VCaP (cell line): ENCODE measurements at regions not wholly inside any gene's neighbourhood (a gene's known extent, or its start where the extent isn't known, plus 50 kb on each side); places are given as distances from the start of the nearest gene placed in this dataset.

Experiments used
- H3K27ac ChIP-seq: fragments of 450-650 bp; 2 replicates; pipeline ENCODE4 v1.5.1; 2017
- TF ChIP-seq, protein P1 (sequence below): fragments of 450-650 bp; conservative IDR thresholded peaks from 2 replicates; pipeline ENCODE4 v1.5.1; 2017; ENCODE audit warnings: mild to moderate bottlenecking, moderate library complexity

GRCh38 chr6:147826698-147827097 lies 318.2 kb downstream of the SAMD5 start:
- H3K27ac ChIP-seq: no peak overlapping the region
- TF ChIP-seq, protein P1, sequence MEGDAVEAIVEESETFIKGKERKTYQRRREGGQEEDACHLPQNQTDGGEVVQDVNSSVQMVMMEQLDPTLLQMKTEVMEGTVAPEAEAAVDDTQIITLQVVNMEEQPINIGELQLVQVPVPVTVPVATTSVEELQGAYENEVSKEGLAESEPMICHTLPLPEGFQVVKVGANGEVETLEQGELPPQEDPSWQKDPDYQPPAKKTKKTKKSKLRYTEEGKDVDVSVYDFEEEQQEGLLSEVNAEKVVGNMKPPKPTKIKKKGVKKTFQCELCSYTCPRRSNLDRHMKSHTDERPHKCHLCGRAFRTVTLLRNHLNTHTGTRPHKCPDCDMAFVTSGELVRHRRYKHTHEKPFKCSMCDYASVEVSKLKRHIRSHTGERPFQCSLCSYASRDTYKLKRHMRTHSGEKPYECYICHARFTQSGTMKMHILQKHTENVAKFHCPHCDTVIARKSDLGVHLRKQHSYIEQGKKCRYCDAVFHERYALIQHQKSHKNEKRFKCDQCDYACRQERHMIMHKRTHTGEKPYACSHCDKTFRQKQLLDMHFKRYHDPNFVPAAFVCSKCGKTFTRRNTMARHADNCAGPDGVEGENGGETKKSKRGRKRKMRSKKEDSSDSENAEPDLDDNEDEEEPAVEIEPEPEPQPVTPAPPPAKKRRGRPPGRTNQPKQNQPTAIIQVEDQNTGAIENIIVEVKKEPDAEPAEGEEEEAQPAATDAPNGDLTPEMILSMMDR: no peak

DNA sequence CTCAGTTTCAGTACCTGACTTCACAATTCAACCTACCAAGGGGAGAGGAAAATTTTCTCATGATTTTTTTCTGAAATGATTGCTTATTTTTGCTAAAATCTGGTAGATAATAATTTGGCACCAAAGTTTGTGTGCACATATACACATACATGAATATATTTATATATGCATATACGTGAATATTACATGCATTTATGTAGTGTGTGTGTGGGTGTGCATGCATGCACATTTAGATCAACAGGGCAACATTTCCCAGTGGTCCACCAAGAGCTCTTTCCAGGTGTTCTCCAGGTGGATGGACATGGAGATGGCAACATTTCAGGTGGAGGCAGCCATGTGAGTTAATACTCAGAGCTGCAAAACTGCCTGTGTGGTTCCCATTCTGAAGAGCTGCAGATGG lies 320.9 kb downstream of the SAMD5 start:
- no peak overlapping the region for H3K27ac ChIP-seq
- TF ChIP-seq, protein P1: no peak

DNA sequence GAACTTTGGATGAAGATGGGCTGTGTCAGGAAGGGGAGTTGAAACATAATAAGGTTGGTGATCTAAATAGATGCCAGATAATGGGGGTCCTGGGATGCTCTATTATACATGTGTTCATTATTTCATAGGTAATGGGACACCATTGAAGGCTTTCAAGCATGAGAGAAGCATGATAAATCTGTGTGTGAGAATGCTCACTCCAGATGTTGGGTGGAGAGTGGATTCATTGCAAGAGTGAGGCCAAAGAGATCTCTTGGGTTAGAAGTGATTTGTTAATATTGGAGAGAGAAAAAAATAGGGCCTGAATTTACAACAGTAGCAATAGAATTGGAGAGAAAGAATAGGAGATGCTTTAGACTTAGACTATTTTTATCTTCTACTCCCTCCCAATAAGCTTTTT lies 321.3 kb downstream of the SAMD5 start:
- H3K27ac ChIP-seq: no peak overlapping the region
- TF ChIP-seq, protein P1: no peak

- H3K27ac ChIP-seq: no peak overlapping the region
- TF ChIP-seq, protein P1: no peak
Observed at GRCh38 chr6:147831356-147831755, 322.9 kb downstream of the SAMD5 start.

DNA sequence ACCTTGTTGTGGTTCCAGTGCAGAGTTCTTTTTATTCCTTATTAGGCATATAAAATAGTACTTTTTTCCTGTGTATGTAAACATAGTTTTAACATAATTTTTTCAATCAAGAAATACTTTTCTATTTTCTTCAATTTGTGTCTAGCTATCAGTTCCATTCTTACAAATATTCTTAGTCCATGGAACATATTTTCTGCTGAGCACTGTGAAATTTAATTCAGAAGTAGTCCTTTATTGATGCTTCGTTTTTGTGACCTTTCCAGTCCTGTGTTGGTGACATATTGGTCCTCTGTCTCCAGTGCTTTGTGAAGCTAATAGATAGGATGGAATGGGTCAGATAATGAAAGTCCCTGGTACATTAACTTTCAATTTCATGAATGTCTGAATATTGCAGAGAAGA lies 325.1 kb downstream of the SAMD5 start:
- TF ChIP-seq, protein P1: no peak
- H3K27ac ChIP-seq: no peak overlapping the region

GRCh38 chr6:147834084-147834776 lies 325.7 kb downstream of the SAMD5 start:
- H3K27ac ChIP-seq: no peak overlapping the region
- TF ChIP-seq, protein P1: no peak

- TF ChIP-seq, protein P1: no peak
- H3K27ac ChIP-seq: no peak overlapping the region
Observed at GRCh38 chr6:147837540-147837939, 329.1 kb downstream of the SAMD5 start.
